ENCODE measurements at regions not wholly inside any gene's neighbourhood (a gene's known extent, or its start where the extent isn't known, plus 50 kb on each side); places are given as distances from the start of the nearest gene placed in this dataset.
"Not testable (repeated sequence)": the region's sequence is repeated elsewhere in the genome, so short reads cannot be mapped to it uniquely, and the experiment has no call there.

DNA sequence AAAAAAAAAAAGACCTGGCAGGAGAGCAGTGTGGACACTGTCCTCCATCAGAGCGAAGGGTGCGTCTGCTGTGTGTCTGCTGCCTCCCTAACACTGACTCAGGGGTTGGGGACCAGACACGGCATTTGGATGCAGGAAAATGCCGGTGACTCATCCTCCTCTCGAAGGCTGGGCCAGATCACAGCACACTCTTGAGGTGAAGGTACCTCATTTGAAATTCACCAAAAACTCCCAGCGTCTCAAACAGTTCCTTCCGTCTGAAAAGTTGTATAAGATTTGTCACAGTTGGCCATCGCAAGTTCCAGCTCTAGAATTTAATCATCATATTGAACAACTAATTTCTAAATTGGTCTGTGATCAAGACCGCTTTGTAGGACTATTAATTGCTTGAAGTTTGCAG is 118.1 kb upstream of the LYZL2 start:
- no peak; the same call in 1 of the 2 replicates for TF ChIP-seq POLR2A (IDR thresholded peaks at IDR 0.05; ENCODE audit: low read depth, low read length)
- TF ChIP-seq POLR2AphosphoS5 (IDR thresholded peaks at IDR 0.05; ENCODE audit: low read depth, low read length): no peak
- no peak for TF ChIP-seq TAF1 (IDR thresholded peaks at IDR 0.05; ENCODE audit: borderline replicate concordance, low read depth, low read length)
- peak; percentile 84 for FAIRE-seq
- DNase-seq (ENCODE audit: insufficient read length): no peak

- TF ChIP-seq POLR2A (IDR thresholded peaks at IDR 0.05; ENCODE audit: low read depth, low read length): no peak
- no peak for TF ChIP-seq POLR2AphosphoS5 (IDR thresholded peaks at IDR 0.05; ENCODE audit: low read depth, low read length)
- TF ChIP-seq TAF1 (IDR thresholded peaks at IDR 0.05; ENCODE audit: borderline replicate concordance, low read depth, low read length): no peak
- FAIRE-seq (no peak), DNase-seq (ENCODE audit: insufficient read length) (no peak)
Observed at GRCh38 chr10:30745953-30746352, 116.4 kb upstream of the LYZL2 start.

- TF ChIP-seq POLR2A (IDR thresholded peaks at IDR 0.05; ENCODE audit: low read depth, low read length): no peak
- no peak for TF ChIP-seq TAF1 (IDR thresholded peaks at IDR 0.05; ENCODE audit: borderline replicate concordance, low read depth, low read length)
- no peak for TF ChIP-seq POLR2AphosphoS5 (IDR thresholded peaks at IDR 0.05; ENCODE audit: low read depth, low read length)
- DNase-seq (ENCODE audit: insufficient read length) (no peak), FAIRE-seq (no peak)
Observed at GRCh38 chr10:30744106-30744505, 114.6 kb upstream of the LYZL2 start.

DNA sequence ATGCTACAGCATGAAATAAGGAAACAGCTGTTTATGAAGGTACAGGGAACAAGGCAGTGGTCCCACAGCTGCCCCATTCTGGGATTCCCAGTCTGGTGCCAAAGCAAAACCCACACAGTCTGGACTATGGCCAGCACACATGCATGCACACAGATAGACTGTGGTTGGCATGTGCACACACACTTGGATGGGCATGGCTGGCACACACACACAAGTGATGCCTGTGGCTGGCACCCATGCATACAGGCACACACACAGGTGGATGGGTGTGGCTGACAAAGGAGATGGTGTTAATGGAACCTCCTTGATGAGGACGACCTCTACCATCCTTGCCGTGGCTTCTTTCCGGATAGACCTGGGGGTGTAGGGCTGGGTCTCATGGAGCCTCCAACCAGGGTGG is 114.0 kb upstream of the LYZL2 start:
- TF ChIP-seq POLR2AphosphoS5 (IDR thresholded peaks at IDR 0.05; ENCODE audit: low read depth, low read length): no peak
- TF ChIP-seq TAF1 (IDR thresholded peaks at IDR 0.05; ENCODE audit: borderline replicate concordance, low read depth, low read length): no peak
- no peak for TF ChIP-seq POLR2A (IDR thresholded peaks at IDR 0.05; ENCODE audit: low read depth, low read length)
- DNase-seq (ENCODE audit: insufficient read length): no peak
- FAIRE-seq: no peak

- FAIRE-seq (no peak), DNase-seq (ENCODE audit: insufficient read length) (no peak)
- TF ChIP-seq POLR2A (IDR thresholded peaks at IDR 0.05; ENCODE audit: low read depth, low read length): no peak; the same call in 1 of the 2 replicates
Observed at GRCh38 chr10:30742471-30742870, 112.9 kb upstream of the LYZL2 start.

GRCh38 chr10:30740774-30741173 is 111.2 kb upstream of the LYZL2 start:
- DNase-seq (ENCODE audit: insufficient read length); FAIRE-seq: not testable (repeated sequence)

GRCh38 chr10:30738416-30738815 is 108.9 kb upstream of the LYZL2 start:
- FAIRE-seq (no peak), DNase-seq (ENCODE audit: insufficient read length) (no peak)
- TF ChIP-seq POLR2AphosphoS5 (IDR thresholded peaks at IDR 0.05; ENCODE audit: low read depth, low read length) (no peak), TAF1 (IDR thresholded peaks at IDR 0.05; ENCODE audit: borderline replicate concordance, low read depth, low read length) (no peak), POLR2A (IDR thresholded peaks at IDR 0.05; ENCODE audit: low read depth, low read length) (no peak)

- FAIRE-seq: peak; percentile 96
- DNase-seq (ENCODE audit: insufficient read length): no peak
- no peak; the same call in 1 of the 2 replicates for TF ChIP-seq POLR2A (IDR thresholded peaks at IDR 0.05; ENCODE audit: low read depth, low read length)
- TF ChIP-seq TAF1 (IDR thresholded peaks at IDR 0.05; ENCODE audit: borderline replicate concordance, low read depth, low read length): no peak; the same call in 1 of the 2 replicates
- TF ChIP-seq POLR2AphosphoS5 (IDR thresholded peaks at IDR 0.05; ENCODE audit: low read depth, low read length): no peak
Observed at GRCh38 chr10:30737931-30738391, 108.4 kb upstream of the LYZL2 start.

DNA sequence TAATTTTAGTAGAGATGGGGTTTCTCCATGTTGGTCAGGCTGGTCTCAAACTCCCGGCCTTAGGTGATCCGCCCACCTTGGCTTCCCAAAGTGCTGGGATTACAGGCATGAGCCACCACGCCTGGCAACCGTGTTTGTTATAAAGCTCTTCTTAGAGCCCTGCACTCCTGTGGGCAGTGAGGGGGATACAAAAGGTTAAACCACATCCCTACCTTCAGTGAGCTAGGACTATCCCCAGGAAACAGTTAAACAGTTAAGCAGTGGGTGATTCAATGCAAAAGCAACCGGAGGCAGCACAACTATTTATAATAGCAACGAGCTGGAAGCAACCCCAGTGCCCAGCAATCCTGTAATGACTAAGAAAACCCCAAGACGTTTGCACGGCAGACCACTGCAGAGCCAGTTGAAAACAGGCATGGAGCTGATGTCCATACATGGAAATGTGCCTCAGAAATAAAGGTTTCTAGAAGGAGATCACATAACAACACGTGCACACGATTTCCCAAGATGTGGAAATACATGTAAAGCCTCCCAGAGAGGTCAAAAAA is 107.2 kb upstream of the LYZL2 start:
- DNase-seq (ENCODE audit: insufficient read length) (peak; percentile 36), FAIRE-seq (peak; percentile 93)

DNA sequence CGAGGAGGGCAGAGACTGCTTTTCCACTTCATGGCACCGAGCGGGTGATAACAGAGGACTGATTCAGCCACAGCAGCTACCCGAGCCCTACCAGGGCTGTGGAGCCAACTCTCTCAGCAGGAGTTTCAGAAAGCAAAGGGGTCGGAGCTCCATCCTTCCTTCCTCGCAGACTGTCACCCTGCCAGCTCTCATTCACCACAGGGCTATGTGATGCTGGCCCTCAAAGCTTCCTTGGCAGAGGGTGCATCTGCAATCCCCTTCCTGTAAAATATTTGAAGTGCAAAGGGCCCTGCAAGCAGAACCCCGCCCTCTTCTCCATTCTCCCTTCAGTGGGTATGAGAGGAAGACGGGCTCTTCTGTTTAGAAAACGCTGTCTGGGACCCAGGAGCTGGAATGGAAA is 105.3 kb upstream of the LYZL2 start:
- no peak for DNase-seq (ENCODE audit: insufficient read length)
- FAIRE-seq: peak; percentile 51
- TF ChIP-seq POLR2A (IDR thresholded peaks at IDR 0.05; ENCODE audit: low read depth, low read length) (no peak), POLR2AphosphoS5 (IDR thresholded peaks at IDR 0.05; ENCODE audit: low read depth, low read length) (no peak), TAF1 (IDR thresholded peaks at IDR 0.05; ENCODE audit: borderline replicate concordance, low read depth, low read length) (no peak)

More for the DNA sequence above, 107.2 kb upstream of the LYZL2 start:
- TF ChIP-seq TAF1 (IDR thresholded peaks at IDR 0.05; ENCODE audit: borderline replicate concordance, low read depth, low read length): no peak
- TF ChIP-seq POLR2AphosphoS5 (IDR thresholded peaks at IDR 0.05; ENCODE audit: low read depth, low read length): no peak; the same call in none of the 2 replicates
- no peak; the same call in 1 of the 2 replicates for TF ChIP-seq POLR2A (IDR thresholded peaks at IDR 0.05; ENCODE audit: low read depth, low read length)

- FAIRE-seq (no peak), DNase-seq (ENCODE audit: insufficient read length) (no peak)
- TF ChIP-seq POLR2A (IDR thresholded peaks at IDR 0.05; ENCODE audit: low read depth, low read length) (no peak), POLR2AphosphoS5 (IDR thresholded peaks at IDR 0.05; ENCODE audit: low read depth, low read length) (no peak), TAF1 (IDR thresholded peaks at IDR 0.05; ENCODE audit: borderline replicate concordance, low read depth, low read length) (no peak)
Observed at GRCh38 chr10:30732671-30733070, 103.1 kb upstream of the LYZL2 start.

DNA sequence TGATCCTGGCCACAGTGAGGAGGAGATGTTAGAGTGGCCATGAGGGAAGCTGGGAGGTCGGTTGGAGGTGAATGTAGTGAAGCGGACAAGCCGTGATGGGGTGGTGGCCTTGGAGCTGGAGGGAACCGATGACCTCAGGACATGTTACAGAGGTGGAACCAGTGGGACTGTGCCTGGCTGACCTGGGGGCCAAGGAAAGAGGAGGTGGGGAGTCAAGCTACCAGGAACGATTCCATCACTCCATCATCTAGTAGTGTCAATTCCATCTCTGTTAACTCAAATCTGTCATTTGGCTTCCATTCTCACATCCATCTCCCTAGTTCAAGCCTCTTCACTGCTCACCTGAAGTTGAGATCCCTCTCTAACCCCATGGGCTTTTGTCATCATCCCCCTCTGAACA is 102.4 kb upstream of the LYZL2 start:
- TF ChIP-seq POLR2AphosphoS5 (IDR thresholded peaks at IDR 0.05; ENCODE audit: low read depth, low read length) (no peak), POLR2A (IDR thresholded peaks at IDR 0.05; ENCODE audit: low read depth, low read length) (no peak), TAF1 (IDR thresholded peaks at IDR 0.05; ENCODE audit: borderline replicate concordance, low read depth, low read length) (no peak)
- FAIRE-seq: no peak

GRCh38 chr10:30730306-30730705 is 100.8 kb upstream of the LYZL2 start:
- DNase-seq (ENCODE audit: insufficient read length) (no peak), FAIRE-seq (no peak)
- TF ChIP-seq POLR2A (IDR thresholded peaks at IDR 0.05; ENCODE audit: low read depth, low read length) (no peak), POLR2AphosphoS5 (IDR thresholded peaks at IDR 0.05; ENCODE audit: low read depth, low read length) (no peak), TAF1 (IDR thresholded peaks at IDR 0.05; ENCODE audit: borderline replicate concordance, low read depth, low read length) (no peak)

More for the DNA sequence above, 102.4 kb upstream of the LYZL2 start:
- DNase-seq (ENCODE audit: insufficient read length): no peak
